ENCODE measurements at regions not wholly inside any gene's neighbourhood (a gene's known extent, or its start where the extent isn't known, plus 50 kb on each side); places are given as distances from the start of the nearest gene placed in this dataset.
"Not testable (repeated sequence)": the region's sequence is repeated elsewhere in the genome, so short reads cannot be mapped to it uniquely, and the experiment has no call there.

DNA sequence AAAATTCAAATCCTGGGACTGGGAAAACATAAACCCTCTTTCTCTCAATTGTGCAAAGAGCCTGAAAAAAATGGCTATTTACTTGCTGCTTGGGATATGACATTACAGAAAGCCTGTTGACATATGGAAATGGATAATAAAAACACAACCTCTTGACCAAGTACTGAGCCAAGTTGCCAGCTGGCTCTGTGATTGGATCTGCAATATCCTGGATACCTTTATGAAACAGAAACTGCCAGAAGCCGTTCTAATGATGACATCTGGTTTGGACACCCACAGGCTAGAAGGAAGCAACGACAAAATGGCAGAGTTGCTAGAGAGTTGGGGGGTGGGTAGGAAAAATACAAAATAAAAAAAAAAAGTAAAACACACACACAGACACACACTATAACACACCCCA, 481.4 kb downstream of the FAT4 start:
- H3K9me3 ChIP-seq = no peaks in the 10 kb centered on the region
- no peaks in the 10 kb centered on the region for H3K36me3 ChIP-seq
- no peaks in the 10 kb centered on the region for H3K4me1 ChIP-seq
- H3K27ac ChIP-seq = no peak overlapping the region
- H3K4me3 ChIP-seq = no peak overlapping the region
- DNase-seq = no peak
- WGBS, 5 donors = 66 to 85% (median 75%) methylated on average over 2 of the region's 2 CpGs
- H3K27me3 ChIP-seq (replicated peaks in 1 of 7) = no peaks in the 10 kb centered on the region
- TF ChIP-seq POLR2A (IDR thresholded peaks at IDR 0.05) (no peak), POLR2AphosphoS5 (IDR thresholded peaks at IDR 0.05) (no peak)
- TF ChIP-seq, protein P1, sequence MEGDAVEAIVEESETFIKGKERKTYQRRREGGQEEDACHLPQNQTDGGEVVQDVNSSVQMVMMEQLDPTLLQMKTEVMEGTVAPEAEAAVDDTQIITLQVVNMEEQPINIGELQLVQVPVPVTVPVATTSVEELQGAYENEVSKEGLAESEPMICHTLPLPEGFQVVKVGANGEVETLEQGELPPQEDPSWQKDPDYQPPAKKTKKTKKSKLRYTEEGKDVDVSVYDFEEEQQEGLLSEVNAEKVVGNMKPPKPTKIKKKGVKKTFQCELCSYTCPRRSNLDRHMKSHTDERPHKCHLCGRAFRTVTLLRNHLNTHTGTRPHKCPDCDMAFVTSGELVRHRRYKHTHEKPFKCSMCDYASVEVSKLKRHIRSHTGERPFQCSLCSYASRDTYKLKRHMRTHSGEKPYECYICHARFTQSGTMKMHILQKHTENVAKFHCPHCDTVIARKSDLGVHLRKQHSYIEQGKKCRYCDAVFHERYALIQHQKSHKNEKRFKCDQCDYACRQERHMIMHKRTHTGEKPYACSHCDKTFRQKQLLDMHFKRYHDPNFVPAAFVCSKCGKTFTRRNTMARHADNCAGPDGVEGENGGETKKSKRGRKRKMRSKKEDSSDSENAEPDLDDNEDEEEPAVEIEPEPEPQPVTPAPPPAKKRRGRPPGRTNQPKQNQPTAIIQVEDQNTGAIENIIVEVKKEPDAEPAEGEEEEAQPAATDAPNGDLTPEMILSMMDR (IDR thresholded peaks at IDR 0.05 in 8 of 11, conservative IDR thresholded peaks at IDR 0.05 in 3 of 11) = no peak
- intact Hi-C loops (cut with DNase I; ENCODE audit: low total_unique reads) = no loop called here

DNA sequence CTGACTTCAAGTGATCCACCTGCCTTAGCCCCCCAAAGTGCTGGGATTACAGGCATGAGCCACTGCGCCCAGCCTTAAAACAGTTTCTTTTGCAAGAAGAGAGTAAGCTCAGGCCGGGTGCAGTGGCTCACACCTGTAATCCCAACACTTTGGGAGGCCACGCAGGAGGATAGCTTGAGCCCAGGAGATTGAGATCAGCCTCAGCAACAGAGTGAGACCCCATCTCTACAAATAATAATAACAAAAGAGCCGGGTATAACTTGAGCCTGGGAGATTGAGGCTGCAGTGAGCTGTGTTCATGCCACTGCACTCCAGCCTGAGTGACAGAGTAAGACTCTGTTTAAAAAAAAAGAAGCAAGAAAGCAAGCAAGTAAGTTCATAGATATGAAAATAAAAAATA, 482.9 kb downstream of the FAT4 start:
- H3K27me3 ChIP-seq (replicated peaks in 1 of 7); H3K4me1 ChIP-seq; H3K4me3 ChIP-seq; H3K27ac ChIP-seq; H3K36me3 ChIP-seq; intact Hi-C loops (cut with DNase I; ENCODE audit: low total_unique reads); DNase-seq; H3K9me3 ChIP-seq: not testable (repeated sequence)
- 78 to 91% (median 81%) methylated on average over 4 of the region's 4 CpGs for WGBS, 5 donors

DNA sequence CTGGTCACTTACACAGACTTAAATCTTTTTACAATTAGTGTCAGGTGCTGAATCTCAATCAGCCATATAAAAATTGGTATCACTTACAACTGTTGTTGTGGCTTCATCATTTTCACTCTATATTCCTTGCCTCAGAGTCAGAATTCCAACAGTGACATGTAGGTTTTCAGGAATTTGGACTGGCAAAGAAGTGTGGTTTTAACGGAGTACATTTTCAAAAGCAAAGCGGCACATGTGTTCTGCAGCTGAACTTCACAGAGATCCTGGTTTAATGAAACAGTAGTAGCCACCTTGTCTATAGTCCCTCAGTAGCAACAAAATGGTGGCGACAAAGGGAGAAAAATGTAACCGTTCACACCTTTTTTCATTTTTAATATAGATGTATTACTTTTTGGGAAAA, 486.6 kb downstream of the FAT4 start:
- no peak overlapping the region for H3K27ac ChIP-seq
- H3K9me3 ChIP-seq = no peaks in the 10 kb centered on the region
- TF ChIP-seq POLR2AphosphoS5 (IDR thresholded peaks at IDR 0.05) (no peak), POLR2A (IDR thresholded peaks at IDR 0.05) (no peak)
- TF ChIP-seq, protein P1 (IDR thresholded peaks at IDR 0.05 in 8 of 11, conservative IDR thresholded peaks at IDR 0.05 in 3 of 11) = no peak
- H3K4me1 ChIP-seq = no peaks in the 10 kb centered on the region
- WGBS, 5 donors = 91 to 96% (median 93%) methylated on average over 4 of the region's 4 CpGs
- no peaks in the 10 kb centered on the region for H3K27me3 ChIP-seq (replicated peaks in 1 of 7)
- intact Hi-C loops (cut with DNase I; ENCODE audit: low total_unique reads) = no loop called here
- no peaks in the 10 kb centered on the region for H3K36me3 ChIP-seq
- H3K4me3 ChIP-seq = no peak overlapping the region
- DNase-seq = no peak

GRCh38 chr4:125801924-125802323, 487.2 kb downstream of the FAT4 start:
- no peak overlapping the region for H3K27ac ChIP-seq
- H3K4me1 ChIP-seq = no peaks in the 10 kb centered on the region
- no peak for DNase-seq
- intact Hi-C loops (cut with DNase I; ENCODE audit: low total_unique reads) = no loop called here
- H3K27me3 ChIP-seq (replicated peaks in 1 of 7) = no peaks in the 10 kb centered on the region
- H3K4me3 ChIP-seq = no peak overlapping the region
- no peaks in the 10 kb centered on the region for H3K36me3 ChIP-seq
- TF ChIP-seq, protein P1 (IDR thresholded peaks at IDR 0.05 in 8 of 11, conservative IDR thresholded peaks at IDR 0.05 in 3 of 11) = no peak
- TF ChIP-seq POLR2A (IDR thresholded peaks at IDR 0.05) = no peak
- TF ChIP-seq POLR2AphosphoS5 (IDR thresholded peaks at IDR 0.05) = no peak
- no peaks in the 10 kb centered on the region for H3K9me3 ChIP-seq
- 38 to 58% (median 51%) methylated on average over 1 of the region's 1 CpG for WGBS, 5 donors

DNA sequence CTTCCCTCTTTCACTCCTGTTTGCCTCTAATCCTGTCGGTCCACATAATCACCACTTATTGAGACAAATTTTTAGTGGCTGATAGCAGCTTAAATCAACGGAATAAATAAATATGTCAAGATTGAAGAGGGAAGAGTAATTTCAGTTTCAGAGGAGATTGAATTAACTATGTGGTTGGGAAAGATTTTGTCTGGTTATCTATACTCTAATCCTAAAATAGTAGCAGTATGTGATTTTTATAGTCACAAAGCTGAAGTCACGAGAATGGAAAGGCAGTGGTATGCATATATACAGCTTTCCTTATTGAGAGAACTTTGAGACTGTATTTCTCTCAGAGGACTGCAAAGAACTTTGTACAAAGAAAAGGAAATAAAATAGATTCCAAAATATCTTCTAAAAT, 493.3 kb downstream of the FAT4 start:
- H3K4me1 ChIP-seq = no peaks in the 10 kb centered on the region
- DNase-seq = no peak
- no peaks in the 10 kb centered on the region for H3K36me3 ChIP-seq
- TF ChIP-seq POLR2AphosphoS5 (IDR thresholded peaks at IDR 0.05) (no peak), POLR2A (IDR thresholded peaks at IDR 0.05) (no peak)
- TF ChIP-seq, protein P1 (IDR thresholded peaks at IDR 0.05 in 8 of 11, conservative IDR thresholded peaks at IDR 0.05 in 3 of 11) = no peak
- H3K27ac ChIP-seq = no peak overlapping the region
- 68 to 75% (median 74%) methylated on average over 3 of the region's 3 CpGs for WGBS, 5 donors
- no peaks in the 10 kb centered on the region for H3K27me3 ChIP-seq (replicated peaks in 1 of 7)
- no peak overlapping the region for H3K4me3 ChIP-seq
- intact Hi-C loops (cut with DNase I; ENCODE audit: low total_unique reads) = no loop called here
- peaks cover 0 to 3% (median 0%) of the 10 kb centered on the region in 8 donors for H3K9me3 ChIP-seq

Data from spleen (tissue), 11 donors.